Fibroblast of peridontal ligament (primary cell): ENCODE measurements at regions not wholly inside any gene's neighbourhood (a gene's known extent, or its start where the extent isn't known, plus 50 kb on each side); places are given as distances from the start of the nearest gene placed in this dataset.
"Not testable (repeated sequence)": the region's sequence is repeated elsewhere in the genome, so short reads cannot be mapped to it uniquely, and the experiment has no call there.

Experiments
- DNase-seq: peaks from one replicate; pipeline ENCODE4 v3.0.0-alpha.2; 2010; ENCODE audit errors: extremely low read depth

- DNase-seq = not testable (repeated sequence)
Measured at GRCh38 chr20:29120088-29120487, 2137.4 kb upstream of the DEFB115 start.

GRCh38 chr20:29120575-29120974 lies 2136.9 kb upstream of the DEFB115 start:
- not testable (repeated sequence) for DNase-seq

- DNase-seq = not testable (repeated sequence)
Measured at GRCh38 chr20:29122784-29123183, 2134.7 kb upstream of the DEFB115 start.

GRCh38 chr20:29123861-29124260 lies 2133.6 kb upstream of the DEFB115 start:
- no peak for DNase-seq
